NCI-H345 treated with DMSO at 0.1 percent for 48 hours (cell line): ENCODE measurements at regions not wholly inside any gene's neighbourhood (a gene's known extent, or its start where the extent isn't known, plus 50 kb on each side); places are given as distances from the start of the nearest gene placed in this dataset.
"Not testable (repeated sequence)": the region's sequence is repeated elsewhere in the genome, so short reads cannot be mapped to it uniquely, and the experiment has no call there.

Source experiments
- DNase-seq: peaks from one replicate; lab custom pipeline; 2025; ENCODE audit not compliant: unreplicated experiment; lab: John Stamatoyannopoulos, UW

DNA sequence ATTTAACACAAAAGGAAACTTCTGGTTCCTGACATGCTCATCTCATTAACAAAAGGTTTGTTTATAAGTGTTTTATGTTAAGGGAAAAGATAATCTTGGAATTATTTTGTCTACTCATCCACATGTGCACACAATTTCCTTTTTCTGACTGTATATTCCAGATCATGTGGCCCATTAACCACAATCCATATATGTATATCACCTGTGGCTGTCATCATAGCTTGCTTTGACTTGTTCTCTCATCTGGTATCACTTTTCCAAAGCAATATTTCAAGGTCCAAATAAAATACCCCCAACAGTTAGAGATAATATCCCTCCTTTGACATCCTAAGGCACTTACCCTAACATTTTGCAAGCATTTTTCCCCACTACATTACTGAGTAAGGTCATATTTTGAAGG is 856.1 kb downstream of the CDH11 start:
- DNase-seq = no peak

DNA sequence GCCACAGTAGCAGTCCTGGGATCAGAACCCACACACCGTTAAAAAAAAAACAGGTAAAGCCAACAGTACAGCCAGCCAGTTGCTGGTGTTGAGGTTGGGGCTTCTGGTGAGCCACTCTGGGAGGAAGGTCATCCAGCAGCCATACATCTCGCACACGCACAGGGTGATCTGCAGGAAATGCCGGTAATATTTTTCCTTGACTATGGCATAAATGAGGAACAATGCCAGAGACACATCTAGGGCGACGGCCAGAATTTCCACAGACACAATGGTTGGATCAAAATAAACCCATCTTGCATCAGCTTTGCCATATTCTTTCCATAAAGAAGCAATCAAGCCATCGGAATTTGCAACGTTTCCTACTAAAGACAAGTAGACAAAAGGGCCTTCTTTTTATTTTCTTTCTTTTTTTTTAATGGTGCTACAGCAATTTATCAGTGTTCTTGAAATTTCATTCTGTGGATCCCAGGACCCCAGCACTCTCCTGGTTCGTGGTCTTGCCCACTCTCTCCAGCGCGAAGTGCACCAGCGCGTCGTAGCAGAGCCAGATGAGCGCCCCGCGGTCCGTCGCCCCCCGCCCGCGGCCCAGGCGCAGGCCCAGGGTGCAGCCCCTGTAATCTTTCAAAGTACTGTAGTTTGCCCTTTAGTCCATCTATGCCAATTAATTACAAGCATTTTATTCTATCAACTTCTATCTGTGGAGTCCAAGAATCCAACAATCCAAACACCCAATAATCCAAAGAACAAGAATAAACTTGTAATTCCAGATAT is 861.0 kb downstream of the CDH11 start:
- DNase-seq = not testable (repeated sequence)

DNA sequence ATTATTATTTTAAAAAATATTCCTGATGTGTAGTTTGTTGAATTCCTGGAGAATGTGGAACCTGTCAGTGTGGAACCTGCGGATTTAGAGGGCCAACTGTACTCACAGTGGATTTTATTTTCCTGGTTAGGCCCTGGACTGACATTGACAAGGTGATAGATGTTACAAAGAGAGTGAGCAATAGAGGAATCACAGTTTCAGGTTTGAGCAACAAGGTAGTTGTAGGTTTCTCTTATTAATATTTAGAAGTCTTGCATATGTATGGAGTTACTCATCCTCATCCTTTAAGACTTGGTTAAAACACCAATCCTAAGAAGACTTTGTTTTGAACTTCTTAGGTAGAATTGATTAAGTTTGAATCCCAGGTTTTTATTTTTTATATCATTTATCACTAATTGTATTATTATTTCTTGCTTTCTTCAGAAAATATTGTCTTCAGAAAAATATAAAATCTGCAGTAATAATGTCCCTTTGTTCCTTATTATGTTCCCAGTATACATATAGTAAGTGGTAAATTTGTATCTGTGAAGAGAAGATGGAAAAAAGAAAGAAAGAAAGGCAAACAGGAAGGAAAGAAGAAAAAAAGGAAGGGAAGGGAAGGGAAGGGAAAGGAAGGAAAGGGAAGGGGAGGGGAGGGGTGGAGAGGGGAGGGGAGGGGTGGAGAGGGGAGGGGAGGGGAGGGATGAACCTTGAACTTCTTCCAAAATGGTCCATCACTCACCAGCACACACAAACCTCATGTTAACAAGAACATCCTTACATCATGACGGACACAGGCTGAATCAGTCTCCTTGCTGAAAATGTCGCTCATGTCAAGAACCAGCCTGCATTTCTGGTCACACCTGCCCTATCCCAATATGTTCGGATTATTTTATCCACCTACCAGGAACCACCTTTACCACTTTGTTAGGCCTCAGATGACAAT is 867.2 kb downstream of the CDH11 start:
- no peak for DNase-seq

DNA sequence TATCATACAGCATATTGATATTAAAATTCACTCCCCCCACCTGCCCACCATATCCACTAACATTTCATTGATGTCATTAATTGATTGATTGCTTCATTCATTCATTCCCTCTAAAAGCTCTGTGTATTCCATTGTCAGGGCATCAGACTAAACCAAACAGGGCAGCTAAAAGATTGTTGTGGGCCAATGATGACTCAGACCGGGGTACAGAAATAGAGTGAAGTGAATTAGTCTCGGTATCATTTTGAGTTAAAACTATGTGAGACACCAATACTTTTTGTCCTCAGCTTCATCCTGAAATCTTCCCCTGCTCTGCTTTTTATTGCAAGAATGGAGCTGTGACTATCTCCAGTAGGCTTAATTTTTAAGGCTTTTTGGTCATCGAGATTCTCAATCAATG is 868.3 kb downstream of the CDH11 start:
- DNase-seq = no peak

DNA sequence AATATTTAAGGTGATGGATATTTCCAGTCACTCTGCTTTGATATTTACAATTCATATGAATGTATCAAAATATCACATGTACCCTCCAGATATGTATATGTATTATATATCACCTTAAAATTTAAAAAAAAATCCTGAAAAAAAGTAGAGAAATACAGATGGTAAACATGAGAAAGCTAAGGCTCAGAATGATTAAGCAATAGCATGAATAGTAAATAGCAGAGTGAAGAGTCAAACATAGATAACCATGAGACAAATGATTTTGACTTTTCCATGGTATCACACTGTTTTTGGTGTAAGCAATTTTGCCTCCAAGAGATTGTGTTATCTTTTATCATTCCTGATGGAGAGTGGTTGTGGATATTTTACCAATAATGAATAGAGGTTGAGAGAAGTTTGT is 868.8 kb downstream of the CDH11 start:
- no peak for DNase-seq

DNA sequence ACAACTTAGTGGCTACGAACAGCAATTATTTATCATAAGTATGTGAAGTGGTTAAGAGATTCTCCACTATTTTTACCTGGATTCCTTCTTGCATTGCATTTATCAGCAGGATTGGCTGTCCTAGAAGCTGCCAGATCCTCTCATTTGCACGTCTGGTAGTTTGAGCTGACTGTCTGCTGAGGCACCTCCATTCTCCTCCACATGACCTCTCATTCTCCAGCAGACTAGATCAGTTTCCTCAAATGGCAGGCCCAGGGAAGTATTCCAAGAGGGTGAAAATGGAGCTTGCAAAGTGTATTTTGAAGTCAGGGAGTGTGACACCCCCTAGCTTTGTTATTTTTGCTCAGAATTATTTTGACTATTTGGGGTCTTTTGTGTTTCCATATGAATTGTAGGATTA is 870.1 kb downstream of the CDH11 start:
- no peak for DNase-seq

DNA sequence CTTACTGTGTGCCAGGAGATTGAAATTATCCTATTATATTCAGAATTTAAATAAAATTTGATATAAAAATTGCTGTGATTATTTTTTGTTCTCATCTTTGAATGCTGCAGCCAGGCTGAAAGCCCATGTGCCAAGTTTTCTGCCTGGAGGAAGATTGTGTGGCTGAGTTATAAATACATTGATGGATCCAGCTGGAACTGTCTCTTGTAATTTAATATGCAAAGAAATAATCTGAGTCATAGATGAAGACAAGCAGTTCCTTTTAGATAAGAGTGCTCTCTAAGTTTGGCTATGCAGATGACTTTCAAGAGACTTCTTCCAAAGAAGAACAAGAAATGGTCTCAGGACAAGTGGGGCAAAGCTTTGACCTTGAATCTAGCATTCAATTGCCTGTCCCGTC is 871.0 kb downstream of the CDH11 start:
- no peak for DNase-seq

DNA sequence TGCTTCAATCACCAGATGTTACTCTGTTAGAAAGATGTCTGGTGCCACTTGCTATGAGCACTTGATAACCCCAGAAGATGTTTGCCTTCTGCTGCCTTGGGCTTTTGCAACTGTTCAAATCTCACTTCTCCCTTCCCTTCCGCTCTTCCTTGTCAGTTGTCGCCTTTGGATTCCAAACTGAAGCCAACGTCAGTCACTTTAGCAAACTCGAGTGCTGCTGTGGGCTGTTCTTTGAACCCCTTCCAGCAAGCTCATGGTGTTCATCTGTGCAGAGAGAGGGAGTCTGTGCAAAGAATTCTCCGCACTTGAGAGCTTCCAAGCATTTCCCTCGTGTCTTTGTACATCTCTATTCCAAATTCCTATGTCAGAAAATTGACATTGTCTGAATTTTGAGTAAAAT is 879.4 kb downstream of the CDH11 start:
- no peak for DNase-seq

DNA sequence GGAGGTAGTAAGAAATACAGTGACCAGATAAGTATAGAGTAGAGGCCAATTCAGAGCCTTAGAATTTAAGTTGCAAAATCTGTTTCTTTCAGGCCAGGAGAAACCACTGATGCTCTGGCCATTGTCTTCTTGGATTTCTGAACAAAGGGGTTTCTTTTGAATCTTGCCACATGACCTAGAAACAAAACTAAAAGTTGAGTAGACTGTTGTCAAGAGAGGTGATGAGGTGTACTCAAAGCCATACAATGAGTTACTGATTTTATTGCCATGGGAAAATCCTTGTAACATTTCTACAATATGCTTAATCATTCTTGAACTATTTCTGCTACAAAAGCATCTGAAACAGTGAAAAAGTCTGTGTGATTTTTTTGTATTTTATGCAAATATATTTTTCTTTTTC is 881.3 kb downstream of the CDH11 start:
- no peak for DNase-seq

DNA sequence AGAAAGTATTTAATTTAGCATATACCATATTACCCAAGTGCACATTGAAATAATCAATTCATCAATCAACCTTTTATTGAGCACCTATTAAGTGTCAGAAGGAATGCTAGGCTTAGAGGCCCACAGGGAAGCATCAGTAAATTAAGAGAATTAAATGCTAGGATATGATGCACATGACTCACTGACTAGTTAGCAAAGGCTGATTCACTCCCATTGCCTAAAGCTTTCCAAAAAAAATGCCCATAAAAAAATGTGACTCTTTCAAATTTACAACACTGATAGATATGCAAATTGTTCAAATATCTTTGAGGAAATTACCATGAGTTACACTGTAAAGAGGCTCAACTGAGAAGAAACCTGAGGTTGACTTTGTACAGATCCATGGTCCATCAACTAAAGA is 883.3 kb downstream of the CDH11 start:
- no peak for DNase-seq

DNA sequence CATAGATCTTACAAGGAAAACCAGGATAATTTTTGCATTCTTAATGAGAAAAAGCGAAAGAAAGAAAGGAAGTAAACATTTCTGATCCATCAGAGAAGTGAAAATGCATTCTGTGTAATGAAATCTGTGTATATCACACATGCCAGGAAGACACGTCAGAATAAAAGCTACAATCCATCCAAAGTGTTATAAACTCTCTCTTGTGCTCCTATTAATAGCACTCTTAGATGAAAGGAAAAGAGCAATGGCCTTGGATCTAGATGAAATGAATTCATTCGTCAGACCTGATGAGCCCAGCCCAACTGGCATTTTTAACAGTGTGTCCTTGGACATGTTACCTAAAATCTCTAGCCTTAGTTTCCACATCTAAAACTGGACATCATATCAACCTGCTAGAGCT is 885.5 kb downstream of the CDH11 start:
- DNase-seq = no peak

DNA sequence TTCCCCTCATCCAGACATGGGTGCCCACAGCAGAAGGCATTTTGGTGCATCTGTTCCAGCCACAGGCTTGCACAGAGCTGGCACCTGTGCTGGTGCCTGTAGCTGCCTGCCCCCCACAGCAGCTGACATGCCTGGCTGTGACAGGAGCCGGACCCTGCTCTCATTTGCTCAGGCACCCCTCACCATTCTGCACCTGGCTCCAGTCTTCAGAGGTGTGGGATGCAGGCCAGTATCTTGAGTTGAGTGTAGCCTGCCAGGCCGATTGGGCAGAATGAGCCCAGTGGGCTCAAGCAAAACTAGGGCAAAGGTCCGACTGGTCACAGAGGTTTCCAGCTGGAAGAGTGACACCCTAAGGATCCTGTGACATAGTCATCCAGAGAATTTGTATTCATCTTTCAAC is 887.7 kb downstream of the CDH11 start:
- DNase-seq = no peak

DNA sequence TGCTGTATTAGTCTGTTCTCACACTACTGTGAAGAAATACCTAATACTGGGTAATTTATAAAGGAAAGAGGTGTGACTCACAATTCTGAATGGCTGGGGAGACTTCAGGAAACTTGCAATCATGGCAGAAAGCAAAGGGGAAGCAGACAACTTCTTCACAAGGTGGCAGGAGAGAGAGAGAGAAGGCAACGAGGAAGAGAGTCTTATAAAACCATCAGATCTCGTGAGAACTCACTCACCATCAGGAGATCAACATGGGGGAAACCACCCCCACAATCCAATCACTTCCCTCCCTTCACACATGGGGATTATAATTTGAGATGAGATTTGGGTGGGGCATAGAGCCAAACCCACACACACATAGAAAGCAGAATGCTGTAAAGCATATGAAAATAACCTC is 896.2 kb downstream of the CDH11 start:
- no peak for DNase-seq

DNA sequence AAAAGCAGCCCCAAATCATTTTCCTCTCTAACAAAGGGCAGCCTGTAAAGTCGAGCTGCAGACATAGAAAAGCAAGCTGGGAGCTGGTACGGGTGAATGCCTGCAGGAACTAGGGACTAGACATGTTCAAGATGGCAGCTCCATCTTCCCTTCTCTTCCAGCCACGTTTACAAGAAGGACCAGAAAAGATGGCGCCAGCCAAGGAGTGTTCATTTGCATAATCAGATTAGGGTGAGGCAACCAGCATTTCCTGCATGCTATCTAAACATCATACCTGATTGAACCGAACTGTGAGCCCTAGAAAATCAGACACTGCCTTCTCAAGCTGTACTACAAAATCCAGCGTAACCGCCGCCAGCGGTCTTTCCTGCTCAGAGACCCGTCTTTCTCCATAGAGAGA is 896.8 kb downstream of the CDH11 start:
- no peak for DNase-seq

DNA sequence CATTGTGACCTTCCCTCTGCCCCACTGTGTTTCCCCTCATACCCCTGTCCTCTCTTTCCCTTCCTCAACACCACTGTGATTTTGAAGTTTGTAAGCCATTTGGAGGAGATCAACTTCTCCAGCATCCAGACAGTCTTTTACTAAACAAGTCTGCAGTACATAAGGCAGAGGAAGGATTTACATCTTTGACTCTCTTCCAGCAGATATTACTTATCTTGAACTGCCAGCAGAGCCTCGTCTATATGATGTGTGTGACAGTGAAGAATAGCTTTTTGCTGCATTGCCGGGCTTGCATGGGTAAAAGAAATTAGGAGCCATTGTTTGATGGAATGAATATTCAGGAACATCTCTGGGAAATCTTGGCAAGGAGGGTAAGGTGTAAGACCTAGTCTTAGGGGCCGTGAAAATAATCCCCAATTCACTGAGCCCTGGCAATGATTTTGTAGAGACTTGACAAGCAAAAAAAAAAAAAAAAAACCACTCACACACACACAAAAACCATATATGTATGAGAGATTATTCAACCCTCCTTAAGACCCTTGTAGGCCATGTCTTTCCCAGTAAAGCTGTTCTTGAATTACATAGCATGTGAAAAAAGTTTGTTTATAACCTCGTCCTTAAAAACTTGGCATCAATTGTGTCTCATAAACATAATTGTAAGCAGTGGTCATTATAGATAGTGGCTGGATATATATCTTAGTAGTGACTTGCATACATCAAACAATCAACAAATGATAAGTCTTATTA is 903.9 kb downstream of the CDH11 start:
- no peak for DNase-seq

DNA sequence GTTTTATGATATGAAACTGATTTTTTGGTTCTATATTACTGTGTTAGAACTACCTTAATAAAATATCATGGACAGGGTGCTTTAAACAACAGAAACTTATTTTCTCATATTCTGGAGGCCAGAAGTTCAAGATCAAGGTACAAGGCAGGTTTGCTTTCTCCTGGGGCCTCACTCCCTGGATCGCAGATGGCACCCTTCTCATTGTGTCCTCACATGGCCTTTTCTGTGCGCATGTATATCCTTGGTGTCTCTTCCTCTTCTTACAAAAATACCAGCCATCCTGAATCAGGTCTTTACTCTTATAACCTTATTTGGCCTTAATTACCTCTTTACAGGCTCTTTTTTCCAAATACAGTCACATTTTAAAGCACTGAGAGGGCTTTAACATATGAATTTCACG is 906.1 kb downstream of the CDH11 start:
- no peak for DNase-seq

DNA sequence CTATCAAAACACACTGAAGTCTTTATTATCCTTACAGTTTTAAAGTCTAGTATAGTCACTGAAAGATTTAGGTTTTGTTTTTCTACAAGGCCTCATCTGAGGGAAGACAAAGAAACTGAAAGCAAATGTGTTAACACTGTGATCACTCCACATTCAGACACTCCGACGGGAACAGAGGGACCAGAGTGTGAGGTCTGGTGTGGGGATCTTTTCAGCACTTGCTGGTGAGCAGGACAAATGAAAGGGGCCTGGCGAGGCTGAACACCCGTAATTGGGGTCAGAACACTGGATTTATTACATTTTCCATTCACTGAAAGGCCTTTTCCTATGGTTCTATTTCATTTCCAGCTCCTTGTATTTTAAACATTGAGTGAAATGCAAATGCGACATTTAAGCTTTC is 910.5 kb downstream of the CDH11 start:
- no peak for DNase-seq

DNA sequence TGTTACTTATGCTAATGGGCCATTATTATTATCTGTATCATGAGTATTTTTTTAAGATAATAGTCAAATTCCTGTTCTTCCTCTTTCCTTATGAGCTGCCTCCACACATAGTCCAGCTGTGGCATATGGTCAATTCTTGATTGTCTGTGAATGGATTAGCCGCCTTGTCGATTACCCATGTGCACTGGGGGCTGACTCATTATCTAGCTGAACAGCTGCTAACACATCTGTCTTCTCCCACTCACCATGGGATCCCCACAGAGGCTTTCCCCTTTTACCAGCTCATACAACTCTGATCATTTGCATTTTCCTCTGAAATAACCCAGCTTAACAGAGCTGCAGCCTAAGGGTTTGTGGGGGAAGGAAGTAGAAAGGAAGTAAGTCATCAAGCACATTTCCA is 915.0 kb downstream of the CDH11 start:
- no peak for DNase-seq

DNA sequence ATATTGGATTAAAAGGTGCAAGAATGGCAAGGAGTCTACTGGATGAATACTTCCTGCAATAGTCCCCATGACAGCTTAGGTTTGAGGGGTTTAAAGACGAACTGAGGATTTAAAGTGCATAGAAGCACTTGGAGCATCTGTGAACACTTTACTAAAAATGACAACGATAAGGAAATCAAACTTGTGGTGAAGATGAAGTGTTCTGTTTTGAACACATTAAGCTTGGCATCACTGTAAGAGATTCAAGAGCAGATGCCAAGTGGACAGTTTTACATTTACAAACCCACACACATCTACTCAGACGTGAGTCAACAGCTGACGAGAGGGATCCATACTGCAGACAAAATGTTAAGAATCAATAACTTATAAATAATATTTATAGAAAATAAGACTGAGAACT is 918.7 kb downstream of the CDH11 start:
- DNase-seq = no peak

DNA sequence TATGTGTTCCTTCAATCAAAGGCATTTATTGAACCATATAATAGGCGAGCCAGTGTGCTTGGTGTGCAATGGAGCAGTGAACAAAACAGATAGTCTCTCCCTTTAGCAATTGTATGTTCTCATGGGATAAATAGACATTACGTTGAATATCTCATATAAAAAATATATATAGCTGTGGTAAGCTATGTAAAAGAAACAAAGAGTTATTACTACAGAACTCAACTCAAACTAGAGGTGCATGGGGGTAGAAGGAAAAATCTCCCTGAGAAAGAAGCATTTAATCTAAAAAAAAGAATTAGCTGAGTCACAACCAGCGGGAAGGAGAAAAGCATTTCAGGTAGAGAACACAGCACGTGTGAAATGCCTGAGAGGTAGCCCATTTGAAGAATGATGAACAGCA is 919.3 kb downstream of the CDH11 start:
- DNase-seq = no peak

DNA sequence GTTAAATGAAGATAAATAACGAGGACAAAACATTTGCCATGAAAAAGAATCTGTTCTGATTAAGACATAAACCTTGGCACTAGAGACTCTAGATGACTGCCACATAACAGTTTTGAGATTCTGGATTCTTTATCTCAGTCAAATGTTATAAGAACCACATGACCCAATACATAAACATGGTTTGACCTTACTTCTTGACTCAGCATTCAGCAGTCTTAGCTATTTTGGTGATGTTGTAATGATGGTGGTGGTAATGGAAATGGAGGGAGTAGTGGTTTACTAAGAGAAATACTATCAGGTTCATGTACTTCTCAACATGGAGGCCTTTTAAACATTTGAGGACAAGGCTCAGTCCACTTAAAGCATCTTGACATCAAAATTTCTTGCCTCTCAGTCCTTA is 925.4 kb downstream of the CDH11 start:
- no peak for DNase-seq

DNA sequence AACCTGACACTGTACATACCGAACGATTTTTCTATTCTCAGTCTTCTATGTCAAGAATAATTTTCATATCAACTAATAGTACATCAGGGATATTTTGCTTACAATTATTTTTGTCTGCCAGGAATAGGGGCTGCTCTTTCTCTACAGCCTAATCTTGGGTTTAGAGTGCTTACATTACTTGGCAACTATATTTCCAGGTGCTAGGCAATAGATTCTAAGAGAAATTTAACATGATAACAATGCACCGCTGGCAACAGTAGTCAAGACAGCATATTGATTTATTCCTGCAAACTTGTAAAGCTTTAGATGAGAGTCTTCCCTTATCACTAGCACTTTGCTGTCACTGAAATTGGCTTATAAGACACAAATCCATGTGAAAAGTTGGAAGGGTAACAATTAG is 935.9 kb downstream of the CDH11 start:
- DNase-seq = no peak
